ENCODE measurements at regions not wholly inside any gene's neighbourhood (a gene's known extent, or its start where the extent isn't known, plus 50 kb on each side); places are given as distances from the start of the nearest gene placed in this dataset.

GRCh38 chr12:5376591-5377207 lies 55.2 kb upstream of the NTF3 start:
- H3K9me3 ChIP-seq (replicated peaks; ENCODE audit: control insufficient read depth, insufficient read depth, low read length): no peaks in the 10 kb centered on the region
- H3K4me3 ChIP-seq: no peak overlapping the region
- FAIRE-seq (no peak), DNase-seq (ENCODE audit: low read depth, low spot score) (no peak), ATAC-seq (no peak)
- H2AFZ ChIP-seq (ENCODE audit: control insufficient read depth, low read depth, low read length): no peak overlapping the region
- no peak overlapping the region for H3K4me2 ChIP-seq (ENCODE audit: control insufficient read depth, insufficient read depth)
- H3K36me3 ChIP-seq (ENCODE audit: control insufficient read depth in 2 of 2, insufficient read depth in 2 of 2, low read length in 1 of 2): no peaks in the 10 kb centered on the region
- CTCF ChIA-PET: no interaction called here
- H3K4me1 ChIP-seq (ENCODE audit: control insufficient read depth, insufficient read depth, low read length): no peaks in the 10 kb centered on the region
- in situ Hi-C loops (cut with MboI): no loop called here
- H3K79me2 ChIP-seq (ENCODE audit: control insufficient read depth, insufficient read depth, low read length): no peaks in the 10 kb centered on the region
- no peak overlapping the region for H3K9ac ChIP-seq (ENCODE audit: control insufficient read depth, insufficient read depth, low read length)
- no peak for TF ChIP-seq TCF12 (IDR thresholded peaks at IDR 0.05; ENCODE audit: low read depth, low read length)
- TF ChIP-seq ATF2 (IDR thresholded peaks at IDR 0.05; ENCODE audit: low read length): no peak
- no peak for TF ChIP-seq ZBED1 (IDR thresholded peaks at IDR 0.05; ENCODE audit: borderline replicate concordance)
- TF ChIP-seq REST (IDR thresholded peaks at IDR 0.05; ENCODE audit: low read depth, low read length): no peak
- TF ChIP-seq BHLHE40 (IDR thresholded peaks at IDR 0.05; ENCODE audit: borderline replicate concordance in 1 of 2, low read depth in 2 of 2, low read length in 1 of 2): no peak
- no peak for TF ChIP-seq NR2C1 (IDR thresholded peaks at IDR 0.05)
- TF ChIP-seq DPF2 (IDR thresholded peaks at IDR 0.05): no peak
- no peak for TF ChIP-seq KAT2A (conservative IDR thresholded peaks at IDR 0.05; ENCODE audit: control insufficient read depth, low read depth, low read length)
- TF ChIP-seq ZNF384 (IDR thresholded peaks at IDR 0.05; ENCODE audit: borderline replicate concordance, low read depth, low read length): no peak
- no peak for TF ChIP-seq CREM (IDR thresholded peaks at IDR 0.05; ENCODE audit: low read depth)
- no peak for TF ChIP-seq IRF3 (IDR thresholded peaks at IDR 0.05)
- WGBS (ENCODE audit: insufficient coverage, insufficient replicate concordance, low lambda C conversion rate, missing lambda C conversion rate): 33% methylated on average over 5 of the region's 5 CpGs
- SMC1A ChIA-PET (ENCODE audit: uncharacterized antibody, unreplicated experiment): interaction anchor here (0.6 kb wide), 1 partner anchor 68 kb away, joined by 4 read pairs; no protein-coding TSS in a partner anchor
- no peaks in the 10 kb centered on the region; the same call in 1 of the 2 replicates for H4K20me1 ChIP-seq (ENCODE audit: control insufficient read depth, insufficient read depth)
- no peak overlapping the region for H3K27ac ChIP-seq (ENCODE audit: control insufficient read depth, insufficient read depth)
- intact Hi-C loops (cut with micrococcal nuclease; ENCODE audit: unreplicated experiment): no loop called here
- RAD21 ChIA-PET (ENCODE audit: unreplicated experiment): no interaction called here
- H3K27me3 ChIP-seq (replicated peaks in 1 of 2; ENCODE audit: control insufficient read depth in 2 of 2, insufficient read depth in 2 of 2, low read length in 1 of 2): no peaks in the 10 kb centered on the region
- POLR2A ChIA-PET: no interaction called here
- no TSS peak for BruUV-seq (replicated peaks)

Measured in GM12878 (cell line).